ENCODE measurements at regions not wholly inside any gene's neighbourhood (a gene's known extent, or its start where the extent isn't known, plus 50 kb on each side); places are given as distances from the start of the nearest gene placed in this dataset.

DNA sequence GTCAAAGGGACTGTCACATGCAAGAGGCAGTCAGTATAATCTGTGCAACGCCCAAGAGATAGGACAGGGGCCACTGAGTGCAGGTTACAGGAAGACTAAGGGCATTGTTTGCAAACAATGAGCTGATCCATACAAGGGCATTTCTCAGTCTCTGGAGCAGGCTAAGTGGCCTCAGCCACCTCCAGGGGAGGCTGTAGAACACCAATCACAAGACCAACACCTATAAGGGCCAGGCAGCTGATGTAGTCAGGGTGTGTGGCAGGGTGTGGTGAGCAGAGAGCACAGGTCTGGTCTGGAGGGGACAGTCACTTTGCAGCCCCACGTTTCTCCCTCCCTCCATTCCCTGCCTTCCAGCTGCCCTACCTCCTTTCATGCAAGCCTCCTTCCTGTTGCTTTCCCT is 83.2 kb upstream of the ADRA1B start:
- TF ChIP-seq, protein P1, sequence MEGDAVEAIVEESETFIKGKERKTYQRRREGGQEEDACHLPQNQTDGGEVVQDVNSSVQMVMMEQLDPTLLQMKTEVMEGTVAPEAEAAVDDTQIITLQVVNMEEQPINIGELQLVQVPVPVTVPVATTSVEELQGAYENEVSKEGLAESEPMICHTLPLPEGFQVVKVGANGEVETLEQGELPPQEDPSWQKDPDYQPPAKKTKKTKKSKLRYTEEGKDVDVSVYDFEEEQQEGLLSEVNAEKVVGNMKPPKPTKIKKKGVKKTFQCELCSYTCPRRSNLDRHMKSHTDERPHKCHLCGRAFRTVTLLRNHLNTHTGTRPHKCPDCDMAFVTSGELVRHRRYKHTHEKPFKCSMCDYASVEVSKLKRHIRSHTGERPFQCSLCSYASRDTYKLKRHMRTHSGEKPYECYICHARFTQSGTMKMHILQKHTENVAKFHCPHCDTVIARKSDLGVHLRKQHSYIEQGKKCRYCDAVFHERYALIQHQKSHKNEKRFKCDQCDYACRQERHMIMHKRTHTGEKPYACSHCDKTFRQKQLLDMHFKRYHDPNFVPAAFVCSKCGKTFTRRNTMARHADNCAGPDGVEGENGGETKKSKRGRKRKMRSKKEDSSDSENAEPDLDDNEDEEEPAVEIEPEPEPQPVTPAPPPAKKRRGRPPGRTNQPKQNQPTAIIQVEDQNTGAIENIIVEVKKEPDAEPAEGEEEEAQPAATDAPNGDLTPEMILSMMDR (IDR thresholded peaks at IDR 0.05): no peak
- TF ChIP-seq POLR2A (IDR thresholded peaks at IDR 0.05): no peak
